K562 (cell line): ENCODE measurements at regions not wholly inside any gene's neighbourhood (a gene's known extent, or its start where the extent isn't known, plus 50 kb on each side); places are given as distances from the start of the nearest gene placed in this dataset.

Experiments used
- ATAC-seq: fragments of 200-7000 bp; cut with Tn5 transposase; 3 replicates; pipeline ENCODE4 v1.9.1; 2020; ENCODE audit warnings: moderate library complexity
- BruUV-seq: library from RNA; stranded (reverse); fragments of 400-500 nt; replicated peaks from 2 replicates; lab custom pipeline; 2021; lab: Mats Ljungman, UMichigan
- CTCF ChIA-PET: fragments of 300-600 bp; formaldehyde crosslinking; extraction: SDS; loops from one replicate; lab custom pipeline; 2021; ENCODE audit warnings: low intra/inter-chr PET ratio; lab: Yijun Ruan, JAX
- POLR2A ChIA-PET: fragments of 300-600, 350-650 bp; sonication (Branson Sonifier 250); formaldehyde crosslinking; extraction: SDS; loops from one replicate; lab custom pipeline; 2021; ENCODE audit warnings: antibody characterized with exemption, inconsistent platforms; lab: Yijun Ruan, JAX
- DNase-seq, 4 experiments: peaks; one replicate each; pipeline versions ENCODE4 v3.0.0 to v3.0.0-alpha.2; 2011 to 2018; ENCODE audit warnings: low spot score in 3 of 4, mixed read lengths in 3 of 4; ENCODE audit errors: extremely low read depth in 1 of 4
- FAIRE-seq: peaks from 2 replicates; lab custom pipeline; 2011; peaks lifted over from hg19 to GRCh38; lab: Jason Lieb, UNC
- H2AFZ ChIP-seq: 2 replicates; pipeline ENCODE4 v1.6.0; 2011; ENCODE audit warnings: low read depth, low read length, control low read depth, inconsistent platforms
- H3K27ac ChIP-seq: fragments of 200-600 bp; 3 replicates; pipeline ENCODE4 v1.8.0; 2011; ENCODE audit warnings: low read depth, mild to moderate bottlenecking, control low read depth, inconsistent platforms, low read length, moderate library complexity, mixed read lengths; ENCODE audit errors: extremely low read depth
- H3K27me3 ChIP-seq, 2 experiments: fragments of 300-600 bp in 1 of 2; 2 replicates in 1 of 2; 3 replicates in 1 of 2; pipeline versions ENCODE4 v1.6.0 to v1.8.0; 2011; ENCODE audit warnings: inconsistent platforms in 2 of 2, low read length in 2 of 2, mild to moderate bottlenecking in 1 of 2, mixed read lengths in 1 of 2, moderate library complexity in 1 of 2; ENCODE audit not compliant: control insufficient read depth in 2 of 2, insufficient read depth in 2 of 2
- H3K36me3 ChIP-seq: fragments of 300-600 bp; 3 replicates; pipeline ENCODE4 v1.8.0; 2011; ENCODE audit warnings: mild to moderate bottlenecking, low read length, inconsistent platforms; ENCODE audit not compliant: control insufficient read depth, insufficient read depth
- H3K4me1 ChIP-seq, 2 experiments: fragments of 200-600 bp in 1 of 2; replicated peaks in 1 of 2; 2 replicates in 1 of 2; 3 replicates in 1 of 2; pipeline versions ENCODE4 v1.5.1 to v1.8.0; 2011; ENCODE audit warnings: inconsistent platforms in 2 of 2, low read length in 2 of 2, mild to moderate bottlenecking in 1 of 2, mixed read lengths in 1 of 2, moderate library complexity in 1 of 2; ENCODE audit not compliant: control insufficient read depth in 2 of 2, insufficient read depth in 2 of 2
- H3K4me2 ChIP-seq: 2 replicates; pipeline ENCODE4 v1.6.1; 2011; ENCODE audit warnings: low read length, control low read depth, inconsistent platforms, mixed read lengths; ENCODE audit not compliant: insufficient read depth
- H3K4me3 ChIP-seq: fragments of 200-600 bp; sonication (generic), shearing (Covaris generic); 2 replicates; pipeline ENCODE4 v1.5.1; 2016; ENCODE audit warnings: control low read depth, inconsistent platforms
- H3K79me2 ChIP-seq: fragments of 200-600 bp; 3 replicates; pipeline ENCODE4 v1.8.0; 2011; ENCODE audit warnings: low read length, inconsistent platforms; ENCODE audit not compliant: control insufficient read depth, insufficient read depth
- H3K9ac ChIP-seq, 2 experiments: 2 replicates each; pipeline versions ENCODE4 v1.6.0 to v1.6.1; 2011; ENCODE audit warnings: low read depth in 2 of 2, low read length in 2 of 2, control low read depth in 1 of 2, inconsistent platforms in 1 of 2, mild to moderate bottlenecking in 1 of 2, mixed read lengths in 1 of 2; ENCODE audit not compliant: insufficient read depth in 1 of 2
- H3K9me1 ChIP-seq: one replicate; pipeline ENCODE4 v1.6.0; 2011; ENCODE audit warnings: inconsistent platforms, mild to moderate bottlenecking, low read length, moderate library complexity; ENCODE audit not compliant: control insufficient read depth, insufficient read depth
- H3K9me3 ChIP-seq: replicated peaks from 2 replicates; pipeline ENCODE4 v1.5.1; 2011; ENCODE audit warnings: low read depth, low read length, inconsistent platforms; ENCODE audit not compliant: control insufficient read depth, insufficient read depth
- H4K20me1 ChIP-seq: replicated peaks from 2 replicates; pipeline ENCODE4 v1.6.1; 2011; ENCODE audit warnings: low read length, inconsistent platforms, mixed read lengths; ENCODE audit not compliant: control insufficient read depth, insufficient read depth
- CBX1 ChIP-seq: sonication (generic); IDR thresholded peaks from 2 replicates; pipeline ENCODE4 v1.6.1; 2016; ENCODE audit warnings: antibody characterized with exemption, low read depth, mild to moderate bottlenecking
- CHAMP1 ChIP-seq: fragments of 450-650 bp; IDR thresholded peaks from 2 replicates; pipeline ENCODE4 v1.6.1; 2016; ENCODE audit warnings: mild to moderate bottlenecking
- KAT7 ChIP-seq: sonication (generic); formaldehyde crosslinking; IDR thresholded peaks from 2 replicates; pipeline ENCODE4 v1.8.0; 2022; ENCODE audit warnings: missing genetic modification reagents, mild to moderate bottlenecking, borderline replicate concordance
- WGBS: fragments of 100-300 bp; shearing (Covaris generic); methylation state at CpG from one replicate; pipeline ENCODE4 v1.1.6; 2016; ENCODE audit warnings: low coverage, mixed read lengths; ENCODE audit not compliant: insufficient coverage; ENCODE audit errors: missing lambda C conversion rate; 5-methylcytosine and 5-hydroxymethylcytosine counted together
- in situ Hi-C: fragments of 300-500 bp; cut with MboI; formaldehyde crosslinking; loops from 4 replicates; pipeline ENCODE4 v1.15.0; 2018; ENCODE audit warnings: inconsistent platforms, mixed read lengths
- intact Hi-C: fragments of 100-400 bp; cut with micrococcal nuclease; formaldehyde crosslinking; loops from 2 replicates; pipeline ENCODE4 v1.14.2; 2022
- TF ChIP-seq, protein P1 (sequence below): fragments of 250-450 bp; sonication (Bioruptor Pico); IDR thresholded peaks from 2 replicates; pipeline ENCODE4 v1.5.0; 2021; ENCODE audit warnings: mild to moderate bottlenecking, borderline replicate concordance

GRCh38 chr1:94698759-94699502, 121.2 kb upstream of the SLC44A3 start:
- POLR2A ChIA-PET, result interaction anchor here (1.4 kb wide), 1 partner anchor 19 kb away, joined by 3 read pairs; no protein-coding TSS in a partner anchor
- BruUV-seq, result no TSS peak
- no peak for FAIRE-seq
- DNase-seq, result no peak
- H3K9me1 ChIP-seq, result no peaks in the 10 kb centered on the region
- H3K27ac ChIP-seq, result no peak overlapping the region
- no peaks in the 10 kb centered on the region for H3K36me3 ChIP-seq
- in situ Hi-C loops, result no loop called here
- no peaks in the 10 kb centered on the region for H3K9me3 ChIP-seq
- no peak overlapping the region for H3K9ac ChIP-seq
- TF ChIP-seq CBX1 (no peak), KAT7 (CRISPR knock-in tag) (no peak), CHAMP1 (no peak)
- TF ChIP-seq, protein P1, sequence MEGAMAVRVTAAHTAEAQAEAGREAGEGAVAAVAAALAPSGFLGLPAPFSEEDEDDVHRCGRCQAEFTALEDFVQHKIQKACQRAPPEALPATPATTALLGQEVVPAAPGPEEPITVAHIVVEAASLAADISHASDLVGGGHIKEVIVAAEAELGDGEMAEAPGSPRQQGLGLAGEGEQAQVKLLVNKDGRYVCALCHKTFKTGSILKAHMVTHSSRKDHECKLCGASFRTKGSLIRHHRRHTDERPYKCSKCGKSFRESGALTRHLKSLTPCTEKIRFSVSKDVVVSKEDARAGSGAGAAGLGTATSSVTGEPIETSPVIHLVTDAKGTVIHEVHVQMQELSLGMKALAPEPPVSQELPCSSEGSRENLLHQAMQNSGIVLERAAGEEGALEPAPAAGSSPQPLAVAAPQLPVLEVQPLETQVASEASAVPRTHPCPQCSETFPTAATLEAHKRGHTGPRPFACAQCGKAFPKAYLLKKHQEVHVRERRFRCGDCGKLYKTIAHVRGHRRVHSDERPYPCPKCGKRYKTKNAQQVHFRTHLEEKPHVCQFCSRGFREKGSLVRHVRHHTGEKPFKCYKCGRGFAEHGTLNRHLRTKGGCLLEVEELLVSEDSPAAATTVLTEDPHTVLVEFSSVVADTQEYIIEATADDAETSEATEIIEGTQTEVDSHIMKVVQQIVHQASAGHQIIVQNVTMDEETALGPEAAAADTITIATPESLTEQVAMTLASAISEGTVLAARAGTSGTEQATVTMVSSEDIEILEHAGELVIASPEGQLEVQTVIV (CRISPR knock-in tag), result no peak
- no peak overlapping the region for H3K4me2 ChIP-seq
- ATAC-seq, result no peak
- H3K4me1 ChIP-seq, result no peaks in the 10 kb centered on the region
- H3K4me3 ChIP-seq, result no peak overlapping the region
- no peaks in the 10 kb centered on the region for H3K27me3 ChIP-seq
- intact Hi-C loops, result no loop called here
- H4K20me1 ChIP-seq, result no peaks in the 10 kb centered on the region
- no peaks in the 10 kb centered on the region for H3K79me2 ChIP-seq
- WGBS, result 0% methylated on average over 3 of the region's 3 CpGs
- no peak overlapping the region for H2AFZ ChIP-seq
- CTCF ChIA-PET, result no interaction called here
